Esophagus muscularis mucosa (tissue), 4 donors: ENCODE measurements at regions not wholly inside any gene's neighbourhood (a gene's known extent, or its start where the extent isn't known, plus 50 kb on each side); places are given as distances from the start of the nearest gene placed in this dataset.

Source experiments
- CTCF ChIP-seq, 3 experiments: fragments of 200-600 bp in 2 of 3; fragments of 450-650 bp in 1 of 3; sonication (generic) in 2 of 3; IDR thresholded peaks; one replicate each; pipeline ENCODE4 v1.5.1; 2017 to 2019; ENCODE audit warnings: antibody characterized with exemption in 3 of 3, mild to moderate bottlenecking in 2 of 3, moderate library complexity in 1 of 3
- EP300 ChIP-seq: sonication (generic); formaldehyde crosslinking; IDR thresholded peaks from one replicate; pipeline ENCODE4 v1.6.1; 2017; ENCODE audit warnings: antibody characterized with exemption
- POLR2A ChIP-seq: fragments of 450-650 bp; IDR thresholded peaks from one replicate; pipeline ENCODE4 v1.6.1; 2017; ENCODE audit warnings: antibody characterized with exemption, moderate library complexity, mild to moderate bottlenecking, low read depth
- POLR2AphosphoS5 ChIP-seq, 2 donors: sonication (generic); formaldehyde crosslinking; IDR thresholded peaks; one replicate each; pipeline ENCODE4 v1.6.1; 2017; ENCODE audit warnings: antibody characterized with exemption in 2 of 2

DNA sequence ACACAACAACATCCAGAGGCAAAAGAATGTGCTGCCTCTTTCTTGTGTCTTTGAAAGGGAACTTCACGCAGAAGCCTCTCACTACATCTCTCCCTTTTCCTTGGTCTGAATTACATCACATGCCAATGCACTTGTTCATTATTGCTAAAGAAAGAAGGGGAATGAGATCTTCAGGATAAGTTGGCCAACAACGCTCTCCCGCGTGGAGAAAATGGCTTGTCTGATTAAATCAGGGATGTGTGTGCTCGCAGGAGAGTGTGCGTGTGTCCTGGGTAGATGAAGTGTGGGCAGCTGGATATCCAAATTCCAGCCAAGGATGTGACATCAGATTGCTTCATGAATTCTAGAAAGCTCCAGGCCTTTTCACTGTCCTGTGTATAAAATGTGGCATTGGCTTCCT, 541.6 kb upstream of the FZD8 start:
- no peak for TF ChIP-seq EP300
- no peak for TF ChIP-seq CTCF (IDR thresholded peaks at IDR 0.05)
- TF ChIP-seq POLR2A, result no peak
- no peak for TF ChIP-seq POLR2AphosphoS5 (IDR thresholded peaks at IDR 0.05)
